SIG-M5 treated with dmso at 0.1 percent for 504 hours (cell line): ENCODE measurements at regions not wholly inside any gene's neighbourhood (a gene's known extent, or its start where the extent isn't known, plus 50 kb on each side); places are given as distances from the start of the nearest gene placed in this dataset.

Experiments used
- DNase-seq: peaks from one replicate; lab custom pipeline; 2025; ENCODE audit not compliant: unreplicated experiment; lab: John Stamatoyannopoulos, UW

DNA sequence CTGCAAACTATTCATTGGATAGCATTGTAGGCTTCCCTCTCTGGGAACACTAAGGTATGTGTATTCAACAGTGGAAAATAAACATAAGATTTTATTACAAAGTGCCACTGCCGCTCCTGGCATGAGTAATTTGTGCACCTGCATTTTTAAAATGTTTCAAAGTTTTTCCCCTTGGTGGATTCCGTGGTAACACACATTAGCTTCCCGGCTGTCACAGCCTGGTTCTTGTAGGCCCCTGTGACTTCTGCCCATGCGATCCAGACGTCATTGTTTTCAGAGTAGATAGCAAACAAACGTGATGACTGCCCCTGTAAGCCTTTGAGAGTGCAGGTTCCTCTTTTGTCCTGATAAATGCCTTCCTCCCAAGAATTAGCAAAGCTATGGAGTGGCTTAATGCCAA, 421.0 kb downstream of the ZNF521 start:
- DNase-seq, result no peak

DNA sequence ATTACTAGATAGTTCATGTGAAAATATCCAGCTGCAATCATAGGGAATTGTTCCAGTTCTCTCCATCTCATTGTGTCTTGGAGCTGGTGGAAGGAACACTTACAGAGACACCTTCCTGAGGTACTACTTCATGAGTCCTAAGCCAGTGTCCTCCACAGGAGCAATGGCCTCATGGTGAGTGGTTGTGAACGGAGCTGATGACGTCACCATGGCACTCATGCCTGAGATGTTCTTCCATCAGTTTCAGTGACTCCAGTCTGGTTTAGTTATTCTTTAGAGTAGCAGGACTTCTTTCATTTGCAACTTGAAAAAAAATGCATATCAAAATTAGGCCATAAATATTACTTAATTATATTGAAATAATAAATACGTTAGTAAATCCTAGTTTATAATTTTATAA, 418.6 kb downstream of the ZNF521 start:
- no peak for DNase-seq

DNA sequence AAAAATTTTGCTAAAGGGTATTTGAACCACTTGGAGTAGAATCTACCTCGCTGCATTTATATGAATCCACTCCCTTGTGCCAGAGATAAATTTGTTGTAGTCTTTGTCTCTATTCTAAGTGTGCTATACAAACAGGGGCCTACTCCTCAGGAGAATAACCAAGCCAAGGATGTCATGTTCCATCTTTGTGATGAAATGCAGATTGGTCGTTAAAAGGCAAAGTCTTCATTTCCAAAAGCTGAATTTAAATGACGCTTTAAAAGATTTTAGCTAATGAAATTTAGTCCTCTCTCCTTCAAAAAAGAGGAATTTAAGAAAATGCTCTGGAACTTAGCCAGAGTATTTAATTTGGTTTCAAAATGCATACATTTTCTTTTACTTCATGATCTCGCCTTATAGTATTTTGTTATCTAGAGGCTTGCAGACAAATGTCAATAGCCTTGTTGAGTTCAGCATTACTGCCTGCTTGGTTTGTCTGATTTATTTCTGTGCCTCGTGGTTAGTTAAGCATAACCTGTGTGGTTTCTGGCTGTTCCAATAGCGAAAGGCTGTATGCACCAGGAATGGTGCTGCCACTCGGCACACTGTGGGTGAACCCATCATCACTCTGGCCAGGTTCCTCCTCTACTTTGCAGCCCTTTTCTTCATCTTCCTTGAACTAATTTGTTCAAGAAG, 417.6 kb downstream of the ZNF521 start:
- DNase-seq, result no peak

DNA sequence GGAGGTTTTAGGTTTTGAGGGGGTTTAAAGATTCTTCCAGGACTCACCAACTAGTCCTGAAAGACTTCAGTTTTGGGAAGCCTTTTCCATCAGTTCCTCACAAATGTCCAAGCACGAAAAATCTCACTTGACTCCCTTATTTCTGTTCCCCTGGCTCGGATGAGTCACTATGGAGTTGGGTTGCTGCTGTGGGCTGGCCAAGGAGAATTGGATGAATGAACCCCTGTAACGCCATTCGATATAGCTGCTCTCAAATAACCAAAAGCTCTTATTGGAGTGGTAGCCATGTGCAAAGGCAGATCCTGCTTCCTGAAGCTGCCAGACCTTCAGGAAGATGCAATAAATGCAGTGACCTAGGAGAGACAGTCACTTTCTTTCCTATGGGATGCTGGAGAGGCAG, 417.0 kb downstream of the ZNF521 start:
- DNase-seq, result no peak

DNA sequence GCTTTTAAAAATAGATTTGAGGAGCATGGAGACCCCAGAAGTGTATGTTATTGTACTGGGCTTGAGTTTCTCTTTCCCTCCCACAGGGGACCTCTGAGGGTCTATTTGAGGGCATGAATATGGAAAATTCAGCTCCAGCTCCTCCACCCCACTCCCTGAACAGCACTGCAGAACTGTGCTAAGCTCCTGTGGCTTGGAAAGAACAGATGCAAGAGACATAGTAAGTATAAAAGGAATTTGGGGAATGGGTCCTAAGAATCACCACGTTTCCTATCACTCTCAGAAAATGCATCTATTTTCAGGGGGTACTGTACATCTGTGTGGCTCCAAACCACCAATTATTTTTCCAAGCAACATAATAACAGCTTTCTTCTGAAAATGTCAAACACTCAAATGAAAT, 416.1 kb downstream of the ZNF521 start:
- DNase-seq, result no peak

DNA sequence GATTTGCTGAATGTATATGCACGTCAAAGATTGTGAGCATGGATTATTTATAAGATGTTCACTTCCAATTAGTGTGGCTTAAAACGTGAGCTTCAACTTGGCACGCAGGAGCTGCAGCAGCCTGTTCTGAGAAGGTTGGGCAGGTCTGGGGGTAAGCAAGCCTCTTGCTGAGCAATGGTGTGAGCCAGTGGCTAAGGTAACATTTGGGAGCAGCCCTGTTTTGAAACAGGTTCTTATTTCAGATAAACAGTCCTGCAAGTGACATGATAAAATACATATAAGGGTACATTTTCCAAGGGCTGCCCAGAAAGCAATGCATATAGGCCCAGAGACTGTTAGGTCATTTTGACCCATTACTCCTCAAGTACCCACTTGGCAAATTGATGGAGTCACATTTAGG, 415.3 kb downstream of the ZNF521 start:
- no peak for DNase-seq

DNA sequence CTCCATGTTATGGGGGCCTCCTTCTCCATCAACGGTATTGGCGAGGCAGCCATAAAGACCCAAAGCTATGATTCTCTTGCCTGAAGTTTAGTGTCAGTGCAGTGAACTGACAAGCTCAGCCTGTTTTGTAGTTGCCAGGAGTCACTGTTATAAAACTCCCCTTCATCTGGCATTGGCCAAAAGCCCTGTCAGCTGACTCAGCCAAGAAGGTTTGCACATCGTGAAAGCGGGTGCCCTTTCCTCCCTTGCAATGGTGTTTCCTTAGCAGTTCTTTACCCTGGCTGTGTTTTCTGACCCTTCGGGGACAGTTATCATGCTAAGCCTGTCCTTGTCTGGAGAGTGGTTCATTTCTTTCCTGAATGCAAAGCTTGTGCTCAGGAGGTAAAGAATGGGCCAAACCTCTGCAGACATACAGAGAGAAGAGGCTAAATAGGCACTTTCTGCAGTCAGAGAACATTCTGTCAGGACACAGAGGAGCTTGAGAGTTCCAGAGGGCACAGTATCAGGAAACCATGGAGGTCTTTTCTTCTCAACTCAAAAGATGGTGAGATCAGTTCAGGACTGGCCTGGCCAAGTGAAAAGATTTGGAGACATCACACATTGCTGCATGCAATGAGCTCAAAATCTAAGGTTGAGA, 414.2 kb downstream of the ZNF521 start:
- DNase-seq, result no peak

DNA sequence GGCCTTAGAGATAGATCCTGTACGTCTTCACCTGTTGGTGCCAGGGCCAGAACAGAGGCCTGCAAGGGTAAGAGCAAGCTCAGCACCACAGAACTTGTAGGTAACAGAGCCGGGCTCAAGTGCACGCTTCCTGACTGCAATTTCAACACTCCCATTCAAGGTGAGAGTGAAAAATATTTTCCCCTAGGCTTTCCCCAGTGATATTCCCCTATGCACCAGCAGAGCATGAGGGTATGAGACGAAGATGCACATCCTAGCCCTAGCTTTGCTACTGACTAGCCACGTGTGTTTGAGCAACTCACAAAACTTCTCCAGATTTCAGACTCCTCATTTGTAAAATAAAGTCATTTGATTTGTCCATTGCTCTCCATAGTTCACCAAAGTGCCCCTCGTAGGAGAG, 411.6 kb downstream of the ZNF521 start:
- no peak for DNase-seq

DNA sequence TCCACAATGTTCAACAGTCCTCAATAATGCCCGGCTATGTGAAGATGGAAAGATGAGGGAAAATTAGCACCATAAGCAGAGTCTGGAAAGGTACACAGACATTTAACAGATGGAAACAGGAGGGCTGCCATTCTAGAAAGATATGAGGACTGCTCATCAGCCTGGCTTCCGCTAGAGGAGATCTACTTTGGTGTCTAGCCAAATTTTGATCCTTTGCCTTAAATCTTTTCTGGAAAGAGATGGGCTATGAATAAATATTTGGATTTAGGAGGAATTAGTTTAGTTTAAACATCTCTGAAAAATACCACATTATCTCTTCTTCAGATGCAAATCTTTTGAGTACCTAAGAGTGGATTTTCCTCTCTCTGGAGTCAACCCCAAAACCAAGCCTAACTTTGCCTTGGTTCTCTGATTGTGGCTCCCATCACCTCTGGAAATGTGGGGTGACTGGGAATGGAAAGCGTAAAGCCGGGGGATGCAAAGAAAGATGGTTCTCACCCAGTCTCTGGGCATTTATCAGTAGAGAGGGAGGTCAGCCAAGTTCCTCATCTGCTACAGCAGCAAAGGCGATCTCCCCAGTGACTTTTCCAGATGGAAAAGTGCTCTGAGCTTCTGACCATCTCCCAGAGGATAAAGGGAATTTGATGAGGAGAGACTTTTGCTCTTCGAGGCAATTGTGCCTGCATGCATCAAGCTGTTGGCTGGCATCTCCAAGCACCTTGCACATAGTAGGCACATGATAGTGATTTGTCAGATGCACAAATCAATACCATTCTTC, 410.6 kb downstream of the ZNF521 start:
- no peak for DNase-seq

DNA sequence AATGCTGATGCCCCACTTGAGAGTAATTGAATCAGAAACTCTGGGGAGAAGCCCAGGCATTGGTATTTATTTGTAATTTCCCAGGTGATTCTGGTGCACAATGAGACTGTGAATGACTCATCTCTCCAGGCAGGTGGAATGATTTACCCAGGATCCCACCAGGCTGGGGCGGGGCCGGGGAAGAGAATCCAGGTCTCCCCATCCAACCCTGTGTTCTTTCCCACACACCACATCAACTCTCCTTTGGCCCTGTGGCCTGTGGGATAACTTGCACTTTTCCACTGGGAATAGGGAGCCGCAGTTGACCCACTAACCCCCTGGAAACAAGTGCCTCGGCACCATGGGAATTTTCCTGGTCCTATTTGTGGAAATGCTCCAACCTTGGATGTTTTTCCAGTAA, 409.8 kb downstream of the ZNF521 start:
- no peak for DNase-seq

DNA sequence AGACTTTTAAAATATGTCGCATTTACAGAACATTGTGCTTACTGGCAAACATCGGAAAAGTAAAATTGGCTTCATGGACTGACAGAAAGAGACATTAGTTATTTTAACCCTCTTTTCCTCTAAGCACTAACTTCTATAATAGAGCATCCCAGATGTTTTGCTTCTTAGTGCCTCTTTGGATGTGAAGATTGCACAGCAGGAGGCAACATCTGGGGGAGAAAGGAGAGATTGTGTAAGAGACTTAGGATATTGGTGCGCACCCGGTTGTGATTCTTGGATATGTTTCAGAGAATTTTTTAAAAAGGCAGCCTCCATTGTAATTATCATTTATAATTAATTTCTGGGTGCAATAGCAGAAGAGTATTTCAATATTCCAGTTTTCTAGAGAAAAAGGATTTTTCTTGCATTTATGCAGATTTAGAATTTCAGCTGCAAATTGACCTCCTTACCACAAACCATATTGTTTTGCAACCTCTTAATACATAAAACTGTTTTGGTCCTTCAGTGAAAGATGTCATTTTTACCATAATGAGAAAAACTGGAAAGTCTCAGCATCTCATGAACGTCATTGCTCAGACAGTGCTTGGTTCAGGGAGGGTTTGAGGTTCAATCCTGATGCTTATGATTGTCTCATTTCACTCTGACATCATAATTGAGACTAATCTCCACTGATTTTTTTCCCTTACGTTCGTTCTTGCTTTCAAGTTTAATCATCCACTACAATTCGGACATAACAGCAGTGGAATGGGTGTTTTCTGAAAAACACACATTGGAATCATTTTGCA, 404.3 kb downstream of the ZNF521 start:
- no peak for DNase-seq

DNA sequence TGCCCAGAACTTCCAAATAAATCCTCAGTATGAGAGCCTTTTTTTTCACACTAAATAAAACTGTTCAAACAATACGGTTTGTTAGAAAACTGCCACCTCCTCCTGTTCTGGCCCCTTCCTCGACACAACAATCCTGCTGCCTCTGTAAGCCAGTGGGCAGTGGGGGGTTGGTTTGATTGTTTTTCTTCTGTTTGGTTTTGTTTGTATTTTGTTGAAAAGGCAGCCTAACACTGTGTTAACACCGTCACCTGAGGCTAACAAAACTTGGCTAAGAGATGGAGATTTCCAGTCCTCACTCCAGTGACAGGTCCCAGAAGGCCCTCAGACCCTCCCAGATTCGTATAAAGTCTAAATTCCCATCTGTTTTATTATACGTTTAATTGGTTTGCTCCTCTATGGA, 402.1 kb downstream of the ZNF521 start:
- DNase-seq, result no peak

DNA sequence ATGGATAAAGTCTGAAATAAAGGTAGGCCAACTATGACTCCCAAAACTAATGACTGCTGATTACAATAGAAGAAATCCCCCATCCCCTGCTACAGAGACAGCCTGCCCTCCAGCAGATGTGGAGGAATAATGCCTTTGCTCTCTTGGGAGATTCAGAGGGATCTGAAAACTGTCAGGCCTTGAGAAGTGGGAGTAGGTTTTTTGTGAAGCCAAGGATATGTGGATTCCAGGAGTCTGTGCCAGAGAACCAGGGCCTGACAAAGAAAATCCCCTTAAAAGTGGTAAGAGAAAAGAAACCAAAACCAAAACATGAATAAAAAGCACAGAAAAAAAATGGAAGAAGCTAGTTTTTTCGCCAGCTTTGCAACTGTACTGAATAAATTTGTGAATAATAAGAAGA, 397.6 kb downstream of the ZNF521 start:
- no peak for DNase-seq

DNA sequence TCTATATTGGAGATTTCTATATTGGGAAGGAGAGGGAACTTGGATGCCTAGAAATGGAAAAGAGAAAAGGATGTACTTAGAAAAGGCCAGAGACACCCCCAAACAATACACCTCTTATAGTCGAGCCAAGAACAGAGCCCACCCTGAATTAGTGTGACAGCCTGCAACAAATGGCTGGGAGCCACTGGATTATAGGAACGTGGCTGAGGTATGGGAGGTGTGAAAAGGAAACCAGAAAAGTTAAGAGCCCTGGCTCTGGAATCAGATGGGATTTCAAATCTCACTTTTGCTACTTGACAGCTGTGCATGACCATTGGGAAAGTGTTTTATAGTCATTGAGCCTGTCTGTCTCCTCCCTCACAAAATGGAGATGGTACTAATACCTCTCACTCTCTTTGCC, 394.0 kb downstream of the ZNF521 start:
- no peak for DNase-seq

DNA sequence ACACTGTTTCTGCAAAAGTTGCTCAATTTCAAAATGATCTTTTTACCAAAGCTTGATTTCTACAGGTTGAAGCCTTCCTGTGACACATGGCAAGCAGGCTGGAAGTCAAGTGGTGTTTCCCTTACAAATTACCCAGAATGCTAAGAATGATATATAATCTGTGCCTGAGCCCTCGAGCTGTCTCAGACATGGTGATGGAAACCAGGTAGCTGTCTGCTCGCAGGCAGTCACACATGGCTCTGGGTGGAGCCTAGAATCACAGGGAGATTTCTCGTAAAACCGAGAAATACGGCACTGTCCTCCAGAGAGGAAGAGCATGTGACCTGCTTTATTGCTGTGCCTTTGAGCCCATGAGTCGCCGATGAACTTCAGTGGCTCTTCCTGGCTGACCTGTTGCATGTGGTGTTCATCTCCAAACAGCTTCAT, 392.9 kb downstream of the ZNF521 start:
- DNase-seq, result no peak

DNA sequence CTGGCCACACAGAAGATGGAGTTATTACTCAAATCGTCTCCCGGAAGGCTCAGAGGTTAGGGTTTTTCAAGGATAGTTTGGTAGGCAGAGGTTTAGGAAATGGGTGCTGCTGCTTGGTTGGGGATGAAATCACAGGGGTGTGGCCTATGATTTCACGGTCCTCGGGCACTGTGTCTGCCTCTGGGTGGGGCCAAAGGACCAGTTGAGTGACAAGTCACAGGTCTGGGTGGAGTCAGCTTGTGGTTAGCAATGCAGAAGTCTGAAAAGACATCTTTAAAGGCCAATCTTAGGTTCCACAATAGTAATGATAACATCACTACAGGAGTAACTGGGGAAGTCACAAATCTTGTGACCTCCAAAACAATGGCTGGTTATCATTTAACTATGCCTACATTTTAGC, 387.8 kb downstream of the ZNF521 start:
- DNase-seq, result peak; percentile 24

DNA sequence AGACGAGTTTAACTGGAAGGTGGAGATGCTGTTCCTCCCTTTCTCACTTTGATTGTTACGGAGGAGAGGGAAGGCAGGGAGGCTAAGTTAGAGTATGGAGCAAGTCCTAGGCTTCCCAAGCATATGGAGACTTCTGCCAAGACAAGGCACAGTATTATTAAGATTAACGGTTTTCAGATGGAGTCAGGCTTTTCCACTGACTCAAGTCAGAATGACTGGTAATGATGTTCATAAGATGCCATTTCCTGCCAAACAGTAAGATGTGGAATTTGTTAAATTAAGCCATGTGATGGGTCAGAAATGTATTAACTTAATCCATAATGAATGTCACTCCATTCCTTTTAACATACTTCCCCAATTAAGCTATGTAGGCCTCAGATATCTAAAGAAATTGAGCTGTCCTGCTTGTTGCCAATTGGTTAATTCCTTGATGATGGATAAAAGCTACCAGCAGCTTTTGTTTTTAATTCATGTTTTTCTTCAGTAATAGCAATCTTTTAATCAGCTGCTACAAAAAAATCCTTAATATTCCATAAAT, 383.7 kb downstream of the ZNF521 start:
- no peak for DNase-seq

DNA sequence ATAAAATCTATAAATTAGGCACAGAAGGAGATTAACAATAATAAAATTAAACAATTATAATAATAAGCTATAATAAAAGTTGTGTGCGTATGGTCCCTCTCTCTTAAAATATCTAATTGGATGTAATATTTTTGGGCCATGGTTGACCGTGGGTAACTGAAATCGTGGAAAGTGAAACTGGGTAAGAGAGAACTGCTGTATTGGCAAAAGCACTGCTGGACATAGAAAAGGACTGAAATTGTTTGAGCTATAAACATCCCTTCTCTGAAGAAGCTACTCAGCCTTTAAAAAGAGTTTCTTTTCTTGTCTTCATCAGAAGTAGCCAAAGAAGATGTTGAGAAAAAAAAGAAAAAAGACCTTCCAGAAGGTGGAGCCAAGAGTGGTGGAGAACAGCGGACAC, 379.4 kb downstream of the ZNF521 start:
- no peak for DNase-seq

DNA sequence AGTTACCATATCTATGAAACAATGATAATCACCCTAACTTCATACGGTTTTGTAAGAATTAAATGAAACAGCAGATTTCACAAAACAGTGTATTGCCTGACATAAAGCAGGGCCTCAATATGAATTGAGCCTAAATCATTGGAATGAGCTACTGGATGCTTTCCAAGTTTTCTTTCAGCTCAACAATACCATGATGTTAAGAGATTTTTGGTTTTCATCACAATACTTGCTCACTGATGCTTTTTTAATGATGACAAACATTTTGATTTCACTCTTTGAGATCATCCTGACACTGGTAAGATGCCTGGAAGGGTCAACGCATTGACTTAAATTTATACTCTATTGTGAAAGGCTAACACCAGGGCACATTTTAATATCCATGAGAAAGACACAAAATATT, 377.5 kb downstream of the ZNF521 start:
- DNase-seq, result no peak

DNA sequence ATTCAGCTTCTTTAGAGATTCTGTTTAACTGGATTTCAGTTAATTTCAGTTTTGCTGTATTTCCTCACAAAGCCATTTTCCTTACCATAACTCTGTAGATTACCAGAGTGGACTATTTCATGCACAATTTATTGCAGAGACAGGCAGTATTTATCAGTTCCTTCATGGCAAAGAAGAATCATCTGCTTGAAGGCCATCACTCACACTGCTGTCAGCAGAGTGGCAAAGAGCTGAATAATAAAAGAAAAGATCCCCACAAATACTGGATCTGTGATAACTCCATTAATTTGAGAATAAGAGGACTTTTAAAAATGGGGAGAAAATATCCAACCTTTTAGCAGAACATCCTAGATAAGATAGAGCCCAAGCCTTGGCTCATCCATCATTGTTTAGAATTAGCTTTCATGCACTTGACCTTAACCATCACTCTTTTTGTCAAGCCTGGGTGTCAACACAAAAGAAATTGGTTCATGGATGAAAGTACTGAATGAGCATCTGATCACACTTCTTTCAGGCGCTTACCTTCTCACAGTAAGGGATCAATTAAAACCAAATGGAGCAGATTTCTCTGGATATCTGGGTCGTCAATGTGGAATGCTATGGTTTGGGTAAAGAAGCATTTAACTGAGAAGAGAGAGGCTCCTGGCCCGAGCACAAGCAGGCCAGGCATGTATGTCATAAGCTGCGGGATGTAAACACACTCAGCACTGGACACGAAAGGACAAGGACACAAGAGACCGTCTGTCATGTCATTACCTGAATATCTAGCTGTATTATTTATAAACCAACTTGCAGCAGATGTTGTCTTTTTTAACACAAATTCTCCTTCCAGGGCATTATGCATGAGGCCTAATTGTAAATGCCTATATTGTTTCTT, 376.2 kb downstream of the ZNF521 start:
- DNase-seq, result no peak
